ENCODE measurements at regions not wholly inside any gene's neighbourhood (a gene's known extent, or its start where the extent isn't known, plus 50 kb on each side); places are given as distances from the start of the nearest gene placed in this dataset.
"Not testable (repeated sequence)": the region's sequence is repeated elsewhere in the genome, so short reads cannot be mapped to it uniquely, and the experiment has no call there.

DNA sequence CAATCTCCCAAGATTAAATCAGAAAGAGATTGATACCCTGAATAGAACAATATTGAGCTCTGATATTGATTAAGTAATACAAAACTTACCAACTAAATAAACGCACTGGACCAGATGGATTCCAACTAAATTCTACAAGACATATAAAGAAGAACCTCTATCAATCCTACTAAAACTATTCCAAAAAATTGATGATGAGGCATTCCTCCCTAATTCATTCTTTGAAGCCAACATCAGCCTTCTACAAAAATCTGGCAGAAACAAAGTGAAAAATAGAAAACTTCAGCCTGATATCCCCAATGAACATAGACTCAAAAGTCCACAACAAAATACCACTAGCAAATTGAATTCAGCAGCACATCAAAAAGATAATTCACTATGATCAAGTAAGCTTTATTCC, 695.5 kb downstream of the NYAP2 start:
- no peak for DNase-seq (ENCODE audit: low read depth, low spot score)

GRCh38 chr2:226093364-226093763, 693.9 kb downstream of the NYAP2 start:
- DNase-seq (ENCODE audit: low read depth, low spot score): no peak

GRCh38 chr2:226088366-226088674, 688.8 kb downstream of the NYAP2 start:
- DNase-seq (ENCODE audit: low read depth, low spot score): no peak

- DNase-seq (ENCODE audit: low read depth, low spot score): no peak
These were observed 688.2 kb downstream of the NYAP2 start for GRCh38 chr2:226087505-226088365.

DNA sequence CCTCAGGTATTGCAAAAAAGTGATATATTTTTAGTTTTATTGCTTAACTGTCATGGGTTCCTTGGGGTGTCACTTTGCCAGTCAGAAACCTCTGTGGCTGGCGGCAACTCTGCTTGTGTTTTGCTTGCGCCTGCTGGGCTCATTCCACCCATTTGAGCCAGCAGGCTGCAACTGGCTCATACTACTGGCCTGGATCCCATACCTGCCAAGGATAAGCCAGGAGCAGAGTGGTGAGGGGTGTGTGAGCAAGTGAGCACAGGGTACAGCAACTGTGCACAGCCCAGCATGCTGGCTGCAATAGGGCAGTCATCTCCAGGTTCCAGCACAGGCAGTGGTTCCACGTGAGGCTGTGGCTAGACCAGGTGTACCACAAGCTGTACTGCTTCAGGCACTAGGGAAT, 687.5 kb downstream of the NYAP2 start:
- no peak for DNase-seq (ENCODE audit: low read depth, low spot score)

DNA sequence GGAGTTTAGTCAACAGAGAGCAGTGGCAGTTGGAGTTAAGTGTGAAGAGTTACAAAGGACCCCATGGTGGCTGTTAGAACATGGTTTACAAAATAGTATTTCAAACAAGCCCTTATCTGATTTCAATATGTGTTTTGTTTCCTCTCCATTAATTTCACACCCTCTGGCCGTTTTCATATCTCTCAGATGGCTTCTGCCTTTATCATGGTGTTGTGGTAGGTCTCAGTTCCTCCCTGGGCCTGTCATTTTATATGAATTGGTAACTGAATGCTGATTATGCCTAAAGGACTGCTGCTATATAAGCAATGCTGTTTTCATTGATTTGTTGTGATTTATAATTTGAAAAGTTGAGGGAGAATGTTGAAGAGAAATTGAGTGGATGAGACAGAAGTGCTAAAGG, 686.7 kb downstream of the NYAP2 start:
- DNase-seq (ENCODE audit: low read depth, low spot score): no peak

GRCh38 chr2:226085425-226085824, 685.9 kb downstream of the NYAP2 start:
- DNase-seq (ENCODE audit: low read depth, low spot score): not testable (repeated sequence)

- DNase-seq (ENCODE audit: low read depth, low spot score): no peak
These were observed 680.8 kb downstream of the NYAP2 start for GRCh38 chr2:226080334-226080733.

GRCh38 chr2:226079671-226080181, 680.2 kb downstream of the NYAP2 start:
- DNase-seq (ENCODE audit: low read depth, low spot score): no peak

- DNase-seq (ENCODE audit: low read depth, low spot score): no peak
These were observed 679.7 kb downstream of the NYAP2 start for GRCh38 chr2:226079196-226079595.

DNA sequence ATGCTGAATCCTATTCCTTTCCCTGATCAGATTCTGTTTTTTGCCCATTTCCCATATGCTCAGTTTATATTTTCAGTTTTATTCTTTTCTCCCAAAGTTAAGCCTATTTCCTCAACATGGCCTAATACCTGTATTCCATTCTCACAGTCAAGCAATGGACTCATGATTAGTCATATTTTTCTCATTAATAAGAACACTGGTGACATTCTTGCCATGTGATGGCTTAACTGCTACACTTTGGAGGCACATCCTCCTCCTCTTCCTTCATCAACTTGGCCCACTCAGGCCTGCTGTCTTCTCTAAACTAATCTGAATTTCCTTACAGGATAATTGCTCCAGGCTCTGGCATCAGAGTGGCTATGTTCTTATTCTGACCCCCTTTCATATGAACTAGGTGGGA, 679.2 kb downstream of the NYAP2 start:
- no peak for DNase-seq (ENCODE audit: low read depth, low spot score)

GRCh38 chr2:226077841-226078240, 678.3 kb downstream of the NYAP2 start:
- no peak for DNase-seq (ENCODE audit: low read depth, low spot score)

GRCh38 chr2:226077031-226077430, 677.5 kb downstream of the NYAP2 start:
- DNase-seq (ENCODE audit: low read depth, low spot score): no peak

DNA sequence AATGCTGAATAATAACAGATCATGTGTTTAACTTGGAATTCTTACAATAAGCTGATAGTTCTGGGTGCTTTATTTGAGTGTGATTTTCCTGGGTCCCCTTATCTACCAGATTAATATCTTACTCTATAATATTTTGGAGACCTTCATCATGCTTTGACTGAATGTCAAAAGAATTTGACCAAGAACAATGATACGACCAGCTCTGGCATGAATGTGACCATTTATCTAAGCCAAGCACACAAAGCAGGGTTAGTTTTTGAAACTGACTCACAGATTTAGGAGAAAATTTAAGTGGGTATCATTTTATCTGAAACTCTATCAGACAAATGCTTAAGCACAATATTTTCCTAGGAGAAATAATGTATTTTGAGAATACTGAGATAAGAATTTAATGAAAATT, 677.0 kb downstream of the NYAP2 start:
- no peak for DNase-seq (ENCODE audit: low read depth, low spot score)

- DNase-seq (ENCODE audit: low read depth, low spot score): no peak
These were observed 674.9 kb downstream of the NYAP2 start for GRCh38 chr2:226074391-226074790.

DNA sequence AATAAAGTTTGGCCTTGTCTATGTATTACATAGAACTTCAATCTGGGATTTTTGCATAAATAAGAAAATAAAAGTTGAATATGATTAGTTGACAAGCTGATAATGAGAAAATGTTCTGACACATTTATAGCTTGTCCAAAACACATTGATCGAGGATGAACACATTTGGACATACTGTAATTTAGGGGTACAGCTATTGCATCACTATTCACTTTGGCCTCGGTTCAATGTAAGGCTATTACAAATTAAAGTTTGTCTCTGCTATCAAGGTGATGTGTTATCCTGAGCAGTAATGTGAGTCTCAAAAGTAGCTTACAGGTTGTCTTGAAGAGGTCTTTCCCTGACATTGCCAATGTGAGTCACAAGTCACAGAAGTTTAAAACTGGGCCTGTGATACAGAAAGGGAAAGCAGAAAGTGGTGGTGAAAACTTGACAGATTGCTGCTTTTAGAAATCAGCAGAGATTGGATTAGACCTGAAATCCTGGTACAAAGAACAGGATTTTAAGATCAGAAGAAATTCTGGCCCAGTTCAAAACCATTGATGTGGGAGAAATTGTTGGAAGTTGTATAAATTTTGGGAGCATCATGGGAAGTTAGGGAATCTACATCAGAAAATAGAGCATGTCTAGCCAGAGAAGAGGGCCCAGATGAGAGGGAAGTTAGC, 674.1 kb downstream of the NYAP2 start:
- DNase-seq (ENCODE audit: low read depth, low spot score): no peak

DNA sequence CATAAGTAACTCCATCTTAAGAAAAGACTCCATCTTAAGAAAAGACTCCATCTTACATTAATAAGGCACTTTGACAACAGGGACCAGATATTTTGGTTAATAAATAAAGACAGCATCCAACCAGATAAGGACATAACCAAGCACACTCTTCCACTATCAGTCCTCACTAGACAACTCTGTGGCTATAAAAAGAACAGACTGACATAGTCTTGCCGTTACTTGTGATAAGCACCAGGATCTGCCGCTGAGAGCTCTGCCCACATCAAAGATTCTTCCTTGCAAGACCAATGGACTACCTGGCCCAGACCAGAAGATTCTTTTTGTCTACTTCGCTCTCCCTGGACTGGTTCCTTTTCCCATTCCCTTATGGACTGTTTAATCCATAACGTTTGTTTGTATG, 667.4 kb downstream of the NYAP2 start:
- no peak for DNase-seq (ENCODE audit: low read depth, low spot score)

DNA sequence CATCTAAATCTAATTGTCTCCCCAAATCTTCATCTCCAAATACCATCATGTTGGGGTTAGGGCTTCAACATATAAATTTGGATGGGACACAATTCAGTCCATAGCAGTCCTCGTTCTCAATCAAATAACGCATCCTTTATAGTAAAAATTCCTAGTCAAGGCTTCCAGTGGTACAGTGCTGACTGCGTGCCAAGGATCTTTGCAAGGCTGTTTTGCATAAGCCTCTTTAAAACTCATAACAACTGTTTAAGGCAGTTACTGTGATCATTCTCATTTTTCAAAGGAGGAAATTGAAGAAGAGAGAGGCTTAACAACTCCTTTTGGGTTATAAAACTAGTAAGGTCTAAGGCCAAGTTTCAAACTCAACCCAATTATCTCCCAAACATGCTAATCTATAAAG, 666.9 kb downstream of the NYAP2 start:
- DNase-seq (ENCODE audit: low read depth, low spot score): no peak

- DNase-seq (ENCODE audit: low read depth, low spot score): no peak
These were observed 665.5 kb downstream of the NYAP2 start for GRCh38 chr2:226064932-226065570.

- no peak for DNase-seq (ENCODE audit: low read depth, low spot score)
These were observed 664.4 kb downstream of the NYAP2 start for GRCh38 chr2:226063704-226064440.

DNA sequence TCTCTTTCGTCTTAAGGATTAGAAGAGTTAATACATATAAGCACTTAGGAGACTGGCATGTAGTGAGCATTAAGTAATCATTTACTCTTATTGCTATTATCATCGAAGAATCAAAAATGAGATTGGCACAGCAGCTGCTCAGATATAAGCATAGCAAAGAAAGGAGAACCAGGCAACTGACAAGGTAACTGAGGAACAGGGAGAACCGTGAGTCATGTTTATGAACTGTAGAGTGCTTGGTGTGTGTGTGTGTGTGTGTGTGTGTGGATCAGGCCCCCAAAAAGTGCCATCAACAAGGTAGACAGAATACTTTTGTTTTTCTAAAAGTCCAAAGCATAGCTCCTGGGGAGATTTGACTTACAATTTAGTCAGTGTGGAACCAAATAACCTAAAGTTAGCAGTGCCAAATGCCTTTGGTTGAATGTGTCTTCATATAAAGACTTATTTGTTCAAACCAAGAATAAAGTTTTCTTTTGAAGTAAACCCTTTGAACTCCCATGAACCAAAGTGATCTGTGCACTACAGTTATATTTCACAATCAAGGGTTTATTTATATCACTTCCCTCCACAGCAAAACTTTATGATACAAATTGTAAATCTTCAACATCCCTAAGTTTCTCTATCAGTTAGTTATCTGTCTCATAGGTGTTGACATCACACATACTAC, 660.6 kb downstream of the NYAP2 start:
- no peak for DNase-seq (ENCODE audit: low read depth, low spot score)

All from brain pericyte (primary cell).